ENCODE measurements at regions not wholly inside any gene's neighbourhood (a gene's known extent, or its start where the extent isn't known, plus 50 kb on each side); places are given as distances from the start of the nearest gene placed in this dataset.

- no peak for DNase-seq
- Histone ChIP-seq H3K4me3 (ENCODE audit: low read depth, low read length) (no peak overlapping the region), H3K36me3 (no peaks in the 10 kb centered on the region), H3K4me1 (peaks cover 4% of the 10 kb centered on the region; the same call in 1 of the 2 replicates), H3K27me3 (no peaks in the 10 kb centered on the region), H3K9me3 (no peaks in the 10 kb centered on the region)
- no peak for TF ChIP-seq CTCF (IDR thresholded peaks at IDR 0.05; ENCODE audit: low read depth, low read length)
These were observed 513.1 kb upstream of the CNKSR2 start for GRCh38 chrX:20861113-20861512.

GRCh38 chrX:20857746-20858145 is 516.5 kb upstream of the CNKSR2 start:
- no peaks in the 10 kb centered on the region for H3K27me3 ChIP-seq
- no peaks in the 10 kb centered on the region for H3K9me3 ChIP-seq
- DNase-seq: no peak
- no peaks in the 10 kb centered on the region for H3K4me1 ChIP-seq
- H3K36me3 ChIP-seq: no peaks in the 10 kb centered on the region
- H3K4me3 ChIP-seq (ENCODE audit: low read depth, low read length): no peak overlapping the region
- no peak for TF ChIP-seq CTCF (IDR thresholded peaks at IDR 0.05; ENCODE audit: low read depth, low read length)

GRCh38 chrX:20838477-20838876 is 535.7 kb upstream of the CNKSR2 start:
- no peaks in the 10 kb centered on the region for H3K4me1 ChIP-seq
- H3K27me3 ChIP-seq: no peaks in the 10 kb centered on the region
- no peak overlapping the region for H3K4me3 ChIP-seq (ENCODE audit: low read depth, low read length)
- DNase-seq: no peak
- no peaks in the 10 kb centered on the region for H3K36me3 ChIP-seq
- no peak for TF ChIP-seq CTCF (IDR thresholded peaks at IDR 0.05; ENCODE audit: low read depth, low read length)
- no peaks in the 10 kb centered on the region for H3K9me3 ChIP-seq

- DNase-seq: no peak
- no peaks in the 10 kb centered on the region for H3K4me1 ChIP-seq
- no peaks in the 10 kb centered on the region for H3K36me3 ChIP-seq
- H3K4me3 ChIP-seq (ENCODE audit: low read depth, low read length): no peak overlapping the region
- no peaks in the 10 kb centered on the region for H3K27me3 ChIP-seq
- no peak for TF ChIP-seq CTCF (IDR thresholded peaks at IDR 0.05; ENCODE audit: low read depth, low read length)
- H3K9me3 ChIP-seq: no peaks in the 10 kb centered on the region
These were observed 544.3 kb upstream of the CNKSR2 start for GRCh38 chrX:20829665-20830491.

- Histone ChIP-seq H3K9me3 (no peaks in the 10 kb centered on the region), H3K4me1 (no peaks in the 10 kb centered on the region), H3K36me3 (no peaks in the 10 kb centered on the region), H3K27me3 (no peaks in the 10 kb centered on the region), H3K4me3 (ENCODE audit: low read depth, low read length) (no peak overlapping the region)
- DNase-seq: no peak
- no peak for TF ChIP-seq CTCF (IDR thresholded peaks at IDR 0.05; ENCODE audit: low read depth, low read length)
These were observed 548.2 kb upstream of the CNKSR2 start for GRCh38 chrX:20825984-20826383.

GRCh38 chrX:20803971-20804370 is 537.3 kb upstream of the RPS6KA3 start:
- Histone ChIP-seq H3K27me3 (no peaks in the 10 kb centered on the region), H3K9me3 (no peaks in the 10 kb centered on the region), H3K36me3 (no peaks in the 10 kb centered on the region), H3K4me1 (no peaks in the 10 kb centered on the region), H3K4me3 (ENCODE audit: low read depth, low read length) (no peak overlapping the region)
- no peak for DNase-seq
- TF ChIP-seq CTCF (IDR thresholded peaks at IDR 0.05; ENCODE audit: low read depth, low read length): no peak
